Adrenal gland (tissue), 9 donors: ENCODE measurements at regions not wholly inside any gene's neighbourhood (a gene's known extent, or its start where the extent isn't known, plus 50 kb on each side); places are given as distances from the start of the nearest gene placed in this dataset.

Experiments used
- DNase-seq, 7 donors: peaks; one replicate each; pipeline ENCODE4 v3.0.0-alpha.2; 2019 to 2020
- H3K27ac ChIP-seq, 5 donors: fragments of 200-600 bp; sonication (generic) in 4 of 5; 1 replicate in 3 of 5; 2 replicates in 2 of 5; pipeline versions ENCODE4 v1.5.1 to v1.8.0; 2016 to 2020; ENCODE audit warnings: mild to moderate bottlenecking in 1 of 5
- H3K27me3 ChIP-seq: fragments of 200-600 bp; 2 replicates; pipeline ENCODE4 v1.8.0; 2021
- H3K36me3 ChIP-seq, 2 donors: fragments of 200-600 bp; replicated peaks in 1 of 2; 1 replicate in 1 of 2; 2 replicates in 1 of 2; pipeline versions ENCODE4 v1.5.1 to v1.8.0; 2018 to 2022
- H3K4me1 ChIP-seq, 2 donors: fragments of 200-600 bp; replicated peaks in 1 of 2; 1 replicate in 1 of 2; 2 replicates in 1 of 2; pipeline versions ENCODE4 v1.5.1 to v1.8.0; 2018 to 2021
- H3K4me3 ChIP-seq, 4 donors: fragments of 200-600 bp; sonication (generic) in 3 of 4; one replicate each; pipeline ENCODE4 v1.5.1; 2016 to 2018
- H3K9me3 ChIP-seq, 3 donors: fragments of 200-600 bp; sonication (generic) in 1 of 3; replicated peaks in 1 of 3; 1 replicate in 2 of 3; 2 replicates in 1 of 3; pipeline versions ENCODE4 v1.5.1 to v1.8.0; 2016 to 2021
- CTCF ChIP-seq, 6 experiments: fragments of 450-650 bp in 4 of 6; fragments of 200-600 bp in 2 of 6; sonication (generic) in 1 of 6; IDR thresholded peaks; 1 replicate in 5 of 6; 2 replicates in 1 of 6; pipeline versions ENCODE4 v1.5.1 to v1.8.0; 2016 to 2021; ENCODE audit warnings: antibody characterized with exemption in 6 of 6, mild to moderate bottlenecking in 2 of 6, moderate library complexity in 1 of 6
- POLR2A ChIP-seq, 2 donors: fragments of 450-650 bp; IDR thresholded peaks; one replicate each; pipeline ENCODE4 v1.6.1; 2017; ENCODE audit warnings: antibody characterized with exemption in 2 of 2, mild to moderate bottlenecking in 2 of 2, moderate library complexity in 1 of 2
- WGBS, 4 donors: extraction: QIAGEN DNeasy Blood & Tissue Kit in 2 of 4; methylation state at CpG; one replicate each; pipeline versions ENCODE4 v1.1.5 to v1.1.7; 2013 to 2017; 5-methylcytosine and 5-hydroxymethylcytosine counted together
- intact Hi-C, 2 donors: fragments of 100-400 bp; cut with DNase I; formaldehyde crosslinking; loops; one replicate each; pipeline versions ENCODE4 v1.14.1 to v1.15.0; 2022 to 2023
- donor health status: healthy with polysubstance abuse.
- donor health status: Bipolar disorder and iron deficiency.
- donor health status: DM: yes; HTN: yes; CAD: no.
- donor health status: DM: no; HTN: no; CAD: no.
- donor health status: DM: no; HTN: no; CAD: no.

- intact Hi-C loops: no loop called here
Observed at GRCh38 chr9:78606001-78606379, 309.1 kb downstream of the PSAT1 start.

GRCh38 chr9:78607853-78608252 lies 310.9 kb downstream of the PSAT1 start:
- no peak for DNase-seq
- 80 to 96% (median 85%) methylated on average over 5 of the region's 5 CpGs for WGBS, 4 donors
- Histone ChIP-seq H3K36me3 (no peaks in the 10 kb centered on the region), H3K4me1 (no peaks in the 10 kb centered on the region), H3K27me3 (peaks cover 5% of the 10 kb centered on the region), H3K27ac (no peak overlapping the region), H3K4me3 (no peak overlapping the region), H3K9me3 (no peaks in the 10 kb centered on the region)
- intact Hi-C loops: no loop called here
- no peak for TF ChIP-seq POLR2A (IDR thresholded peaks at IDR 0.05)
- no peak for TF ChIP-seq CTCF (IDR thresholded peaks at IDR 0.05)

More at GRCh38 chr9:78606001-78606379, 309.1 kb downstream of the PSAT1 start:
- H3K36me3 ChIP-seq: no peaks in the 10 kb centered on the region
- no peak for TF ChIP-seq CTCF (IDR thresholded peaks at IDR 0.05)
- TF ChIP-seq POLR2A (IDR thresholded peaks at IDR 0.05): no peak
- 55 to 64% (median 60%) methylated on average over 5 of the region's 5 CpGs for WGBS, 4 donors
- no peaks in the 10 kb centered on the region for H3K4me1 ChIP-seq
- no peaks in the 10 kb centered on the region for H3K9me3 ChIP-seq
- no peak for DNase-seq
- no peak overlapping the region for H3K4me3 ChIP-seq
- H3K27ac ChIP-seq: no peak overlapping the region
- peaks cover 5% of the 10 kb centered on the region for H3K27me3 ChIP-seq

GRCh38 chr9:78609450-78609849 lies 312.5 kb downstream of the PSAT1 start:
- Histone ChIP-seq H3K9me3 (no peaks in the 10 kb centered on the region), H3K27me3 (no peaks in the 10 kb centered on the region), H3K4me1 (no peaks in the 10 kb centered on the region), H3K36me3 (no peaks in the 10 kb centered on the region), H3K4me3 (no peak overlapping the region), H3K27ac (no peak overlapping the region)
- no peak for DNase-seq
- TF ChIP-seq CTCF (IDR thresholded peaks at IDR 0.05): no peak
- no peak for TF ChIP-seq POLR2A (IDR thresholded peaks at IDR 0.05)
- intact Hi-C loops: no loop called here
- 71 to 90% (median 77%) methylated on average over 8 of the region's 8 CpGs for WGBS, 4 donors

GRCh38 chr9:78612091-78612490 lies 315.2 kb downstream of the PSAT1 start:
- 62 to 78% (median 76%) methylated on average over 2 of the region's 2 CpGs for WGBS, 4 donors
- H3K27me3 ChIP-seq: no peaks in the 10 kb centered on the region
- H3K4me3 ChIP-seq: no peak overlapping the region
- no peak for TF ChIP-seq POLR2A (IDR thresholded peaks at IDR 0.05)
- H3K9me3 ChIP-seq: no peaks in the 10 kb centered on the region
- no peak overlapping the region for H3K27ac ChIP-seq
- no peak for DNase-seq
- intact Hi-C loops: no loop called here
- no peaks in the 10 kb centered on the region for H3K4me1 ChIP-seq
- no peaks in the 10 kb centered on the region for H3K36me3 ChIP-seq

- Histone ChIP-seq H3K4me3 (no peak overlapping the region), H3K9me3 (no peaks in the 10 kb centered on the region), H3K4me1 (no peaks in the 10 kb centered on the region), H3K27me3 (no peaks in the 10 kb centered on the region), H3K36me3 (no peaks in the 10 kb centered on the region), H3K27ac (no peak overlapping the region)
- no peak for TF ChIP-seq POLR2A (IDR thresholded peaks at IDR 0.05)
- no peak for TF ChIP-seq CTCF (IDR thresholded peaks at IDR 0.05)
- DNase-seq: no peak
- 70 to 86% (median 79%) methylated on average over 3 of the region's 3 CpGs for WGBS, 4 donors
- intact Hi-C loops: no loop called here
Observed at GRCh38 chr9:78613006-78613405, 316.1 kb downstream of the PSAT1 start.
